SK-N-SH (cell line): ENCODE measurements at regions not wholly inside any gene's neighbourhood (a gene's known extent, or its start where the extent isn't known, plus 50 kb on each side); places are given as distances from the start of the nearest gene placed in this dataset.

Source experiments
- CTCF ChIA-PET: fragments of 300-600, 350-600 bp; formaldehyde crosslinking; extraction: SDS; loops from one replicate; lab custom pipeline; 2021; lab: Yijun Ruan, JAX
- POLR2A ChIA-PET: fragments of 350-600 bp; sonication (Branson Sonifier 250); formaldehyde crosslinking; extraction: SDS; loops from one replicate; lab custom pipeline; 2020; ENCODE audit warnings: antibody characterized with exemption, inconsistent platforms; lab: Yijun Ruan, JAX
- DNase-seq: peaks from one replicate; pipeline ENCODE4 v3.0.0; 2012
- H2AFZ ChIP-seq: fragments of 200-600 bp; sonication (generic); 2 replicates; pipeline ENCODE4 v1.8.1; 2016; ENCODE audit warnings: antibody characterized with exemption, mild to moderate bottlenecking, low read depth
- H3F3A ChIP-seq: fragments of 200-600 bp; sonication (generic); replicated peaks from 2 replicates; pipeline ENCODE3; 2016; ENCODE audit warnings: antibody characterized with exemption, mild to moderate bottlenecking; ENCODE audit not compliant: insufficient read depth
- H3K27ac ChIP-seq, 2 experiments: fragments of 200-500 bp in 1 of 2; fragments of 200-600 bp in 1 of 2; sonication (Bioruptor generic) in 1 of 2; sonication (generic), shearing (Covaris generic) in 1 of 2; 2 replicates each; pipeline versions ENCODE4 v1.5.1 to v1.6.1; 2014 to 2016; ENCODE audit warnings: low read depth in 2 of 2, inconsistent platforms in 1 of 2, low read length in 1 of 2, mild to moderate bottlenecking in 1 of 2, mixed read lengths in 1 of 2
- H3K27me3 ChIP-seq: fragments of 200-600 bp; sonication (generic), shearing (Covaris generic); 2 replicates; pipeline ENCODE4 v1.6.1; 2016; ENCODE audit warnings: mixed run types; ENCODE audit not compliant: insufficient read depth
- H3K36me3 ChIP-seq, 2 experiments: fragments of 200-500 bp in 1 of 2; fragments of 200-600 bp in 1 of 2; sonication (Bioruptor generic) in 1 of 2; sonication (generic) in 1 of 2; replicated peaks in 1 of 2; 2 replicates each; pipeline versions ENCODE3 to v1.5.1; 2014 to 2016; ENCODE audit warnings: low read length in 1 of 2, mild to moderate bottlenecking in 1 of 2; ENCODE audit not compliant: insufficient read depth in 2 of 2, control insufficient read depth in 1 of 2
- H3K4me1 ChIP-seq, 2 experiments: fragments of 200-500 bp in 1 of 2; fragments of 200-600 bp in 1 of 2; sonication (Bioruptor generic) in 1 of 2; sonication (generic), shearing (Covaris generic) in 1 of 2; 2 replicates each; pipeline versions ENCODE4 v1.5.1 to v1.6.1; 2014 to 2016; ENCODE audit warnings: low read depth in 1 of 2, low read length in 1 of 2, mixed run types in 1 of 2; ENCODE audit not compliant: insufficient read depth in 2 of 2, control insufficient read depth in 1 of 2
- H3K4me2 ChIP-seq: fragments of 200-600 bp; sonication (generic), shearing (Covaris generic); 2 replicates; pipeline ENCODE4 v1.6.1; 2017; ENCODE audit warnings: mixed run types
- H3K4me3 ChIP-seq, 2 experiments: fragments of 200-500 bp in 1 of 2; fragments of 200-600 bp in 1 of 2; sonication (Bioruptor generic) in 1 of 2; sonication (generic), shearing (Covaris generic) in 1 of 2; 2 replicates each; pipeline versions ENCODE4 v1.5.1 to v1.8.1; 2014 to 2016; ENCODE audit warnings: low read depth in 2 of 2, inconsistent platforms in 1 of 2, low read length in 1 of 2, mild to moderate bottlenecking in 1 of 2, mixed read lengths in 1 of 2, moderate library complexity in 1 of 2
- H3K79me2 ChIP-seq: fragments of 200-600 bp; sonication (generic); 2 replicates; pipeline ENCODE4 v1.8.1; 2017; ENCODE audit warnings: mild to moderate bottlenecking; ENCODE audit not compliant: insufficient read depth
- H3K9ac ChIP-seq: fragments of 200-600 bp; sonication (generic); 2 replicates; pipeline ENCODE4 v1.6.1; 2017; ENCODE audit warnings: mixed run types
- H3K9me2 ChIP-seq: fragments of 200-600 bp; sonication (generic); 2 replicates; pipeline ENCODE4 v1.6.1; 2017; ENCODE audit warnings: mixed run types
- H3K9me3 ChIP-seq: fragments of 200-600 bp; sonication (generic); 2 replicates; pipeline ENCODE4 v1.6.1; 2017; ENCODE audit warnings: mixed run types, mild to moderate bottlenecking, moderate library complexity
- H4K20me1 ChIP-seq: fragments of 200-600 bp; sonication (generic); 2 replicates; pipeline ENCODE4 v1.6.1; 2017; ENCODE audit warnings: mild to moderate bottlenecking, mixed run types; ENCODE audit not compliant: insufficient read depth
- ELF1 ChIP-seq: IDR thresholded peaks from 2 replicates; pipeline ENCODE4 v1.4.0; 2012
- EP300 ChIP-seq, 2 experiments: IDR thresholded peaks; 2 replicates each; pipeline versions ENCODE4 v1.4.0 to v1.6.1; 2012; ENCODE audit warnings: borderline replicate concordance in 1 of 2, low read depth in 1 of 2, low read length in 1 of 2
- TEAD4 ChIP-seq: IDR thresholded peaks from 2 replicates; pipeline ENCODE4 v1.4.0; 2012; ENCODE audit warnings: mild to moderate bottlenecking, borderline replicate concordance; ENCODE audit not compliant: insufficient read depth
- YY1 ChIP-seq: IDR thresholded peaks from 2 replicates; pipeline ENCODE4 v1.4.0; 2012; ENCODE audit warnings: low read depth, mild to moderate bottlenecking
- WGBS: methylation state at CpG from one replicate; pipeline ENCODE4 v1.1.6; 2017; ENCODE audit warnings: low lambda C conversion rate; 5-methylcytosine and 5-hydroxymethylcytosine counted together
- TF ChIP-seq, protein P1 (sequence below): IDR thresholded peaks from 2 replicates; pipeline ENCODE4 v1.4.0; 2012; ENCODE audit warnings: low read depth, borderline replicate concordance
- TF ChIP-seq, protein P2 (sequence below): IDR thresholded peaks from 2 replicates; pipeline ENCODE4 v1.4.0; 2012; ENCODE audit warnings: low read depth, borderline replicate concordance
- TF ChIP-seq, protein P3 (sequence below): fragments of 200-600 bp; sonication (generic); IDR thresholded peaks from 2 replicates; pipeline ENCODE4 v1.6.1; 2017; ENCODE audit warnings: antibody characterized with exemption, mild to moderate bottlenecking, moderate library complexity

DNA sequence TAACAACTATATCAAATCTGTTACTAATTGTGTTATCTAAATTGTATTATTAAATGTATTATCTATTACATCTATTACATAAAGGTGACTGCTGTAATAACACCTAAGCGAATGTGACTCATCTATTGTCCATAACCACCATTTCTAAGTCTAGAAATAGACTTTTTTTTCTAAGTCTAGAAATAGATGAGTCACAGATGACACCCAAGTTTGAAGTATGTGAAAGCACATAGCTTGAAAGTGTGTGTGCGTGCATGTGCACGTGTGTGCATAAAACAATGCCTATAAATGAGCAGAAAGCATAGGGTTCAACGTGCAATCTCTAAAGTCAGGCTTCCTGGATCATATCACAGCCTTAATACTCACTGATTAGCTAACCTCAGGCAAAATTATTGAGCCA, 451.3 kb upstream of the USP15 start:
- ChIA-PET POLR2A (no interaction called here), CTCF (no interaction called here)
- Histone ChIP-seq H3K4me2 (no peak overlapping the region), H3K36me3 (no peaks in the 10 kb centered on the region), H3K9ac (no peak overlapping the region), H3K27me3 (no peaks in the 10 kb centered on the region), H3K27ac (no peak overlapping the region), H3K9me2 (no peaks in the 10 kb centered on the region), H3K4me3 (no peak overlapping the region), H3K4me1 (no peaks in the 10 kb centered on the region), H3K79me2 (no peaks in the 10 kb centered on the region), H4K20me1 (no peaks in the 10 kb centered on the region), H3K9me3 (no peaks in the 10 kb centered on the region), H2AFZ (no peak overlapping the region), H3F3A (no peaks in the 10 kb centered on the region)
- 3% methylated on average over 4 of the region's 4 CpGs for WGBS
- no peak for TF ChIP-seq YY1
- DNase-seq, result no peak

DNA sequence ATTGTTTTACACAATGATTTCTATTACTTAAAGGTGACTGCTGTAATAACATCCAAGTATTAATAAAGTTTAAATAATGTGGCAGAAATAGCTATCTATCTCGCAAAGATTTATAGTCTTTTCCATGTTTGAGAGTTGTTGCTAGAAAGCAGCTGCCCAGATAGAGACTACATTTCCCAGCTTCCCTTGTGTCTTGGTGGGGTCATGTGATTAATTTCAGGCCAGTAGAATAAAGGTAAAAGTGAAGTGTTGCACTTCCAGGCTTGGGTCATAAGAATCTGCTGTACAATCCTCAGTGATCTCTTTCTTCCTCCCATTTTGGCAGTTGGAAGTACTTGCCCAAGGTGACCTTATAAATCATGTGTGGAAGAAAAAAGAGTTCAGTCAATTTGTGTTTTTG, 449.7 kb upstream of the USP15 start:
- no peaks in the 10 kb centered on the region for H3K4me1 ChIP-seq
- no peak for DNase-seq
- H3K27ac ChIP-seq, result no peak overlapping the region
- H3K79me2 ChIP-seq, result no peaks in the 10 kb centered on the region
- no peaks in the 10 kb centered on the region for H3K9me3 ChIP-seq
- H3K4me3 ChIP-seq, result no peak overlapping the region
- no peak overlapping the region for H2AFZ ChIP-seq
- POLR2A ChIA-PET, result no interaction called here
- CTCF ChIA-PET, result no interaction called here
- no peak overlapping the region for H3K9ac ChIP-seq
- no peaks in the 10 kb centered on the region for H3K9me2 ChIP-seq
- H3K36me3 ChIP-seq, result no peaks in the 10 kb centered on the region
- TF ChIP-seq, protein P1, sequence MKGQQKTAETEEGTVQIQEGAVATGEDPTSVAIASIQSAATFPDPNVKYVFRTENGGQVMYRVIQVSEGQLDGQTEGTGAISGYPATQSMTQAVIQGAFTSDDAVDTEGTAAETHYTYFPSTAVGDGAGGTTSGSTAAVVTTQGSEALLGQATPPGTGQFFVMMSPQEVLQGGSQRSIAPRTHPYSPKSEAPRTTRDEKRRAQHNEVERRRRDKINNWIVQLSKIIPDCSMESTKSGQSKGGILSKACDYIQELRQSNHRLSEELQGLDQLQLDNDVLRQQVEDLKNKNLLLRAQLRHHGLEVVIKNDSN, result peak; percentile 16; the same call in 1 of the 2 replicates
- no peak for TF ChIP-seq TEAD4
- no peaks in the 10 kb centered on the region for H3K27me3 ChIP-seq
- 3% methylated on average over 1 of the region's 1 CpG for WGBS
- H4K20me1 ChIP-seq, result no peaks in the 10 kb centered on the region
- H3K4me2 ChIP-seq, result no peak overlapping the region
- no peaks in the 10 kb centered on the region for H3F3A ChIP-seq

DNA sequence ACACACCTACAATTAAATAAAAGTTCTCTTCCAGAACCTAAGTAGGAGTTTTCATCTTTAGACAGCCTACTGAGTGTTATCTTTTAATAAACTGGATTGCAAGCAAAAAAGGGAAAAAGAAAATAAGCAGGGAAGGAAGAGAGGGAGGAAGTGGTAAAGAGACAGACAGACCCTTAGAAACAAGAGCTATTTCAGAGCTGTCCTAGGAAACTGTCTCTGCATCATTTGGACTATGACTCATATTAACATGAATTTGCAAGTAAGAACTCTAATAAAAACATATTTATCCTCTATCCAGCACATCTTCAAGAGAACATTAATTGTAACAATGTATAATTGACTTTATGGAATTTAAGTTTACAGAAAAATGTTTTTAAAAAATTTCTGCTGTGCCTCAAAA, 438.8 kb upstream of the USP15 start:
- Histone ChIP-seq H3K4me2 (no peak overlapping the region), H3F3A (no peaks in the 10 kb centered on the region), H3K4me3 (no peak overlapping the region), H3K4me1 (no peaks in the 10 kb centered on the region), H3K27me3 (no peaks in the 10 kb centered on the region), H4K20me1 (no peaks in the 10 kb centered on the region), H3K9me3 (no peaks in the 10 kb centered on the region)
- no peak for DNase-seq
- POLR2A ChIA-PET, result no interaction called here
- CTCF ChIA-PET, result no interaction called here
- TF ChIP-seq, protein P2, sequence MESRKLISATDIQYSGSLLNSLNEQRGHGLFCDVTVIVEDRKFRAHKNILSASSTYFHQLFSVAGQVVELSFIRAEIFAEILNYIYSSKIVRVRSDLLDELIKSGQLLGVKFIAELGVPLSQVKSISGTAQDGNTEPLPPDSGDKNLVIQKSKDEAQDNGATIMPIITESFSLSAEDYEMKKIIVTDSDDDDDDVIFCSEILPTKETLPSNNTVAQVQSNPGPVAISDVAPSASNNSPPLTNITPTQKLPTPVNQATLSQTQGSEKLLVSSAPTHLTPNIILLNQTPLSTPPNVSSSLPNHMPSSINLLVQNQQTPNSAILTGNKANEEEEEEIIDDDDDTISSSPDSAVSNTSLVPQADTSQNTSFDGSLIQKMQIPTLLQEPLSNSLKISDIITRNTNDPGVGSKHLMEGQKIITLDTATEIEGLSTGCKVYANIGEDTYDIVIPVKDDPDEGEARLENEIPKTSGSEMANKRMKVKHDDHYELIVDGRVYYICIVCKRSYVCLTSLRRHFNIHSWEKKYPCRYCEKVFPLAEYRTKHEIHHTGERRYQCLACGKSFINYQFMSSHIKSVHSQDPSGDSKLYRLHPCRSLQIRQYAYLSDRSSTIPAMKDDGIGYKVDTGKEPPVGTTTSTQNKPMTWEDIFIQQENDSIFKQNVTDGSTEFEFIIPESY, result no peak
- TF ChIP-seq EP300 (IDR thresholded peaks at IDR 0.05; ENCODE audit: borderline replicate concordance in 1 of 2, low read depth in 1 of 2, low read length in 1 of 2), result no peak
- no peak for TF ChIP-seq ELF1
- TF ChIP-seq, protein P3, sequence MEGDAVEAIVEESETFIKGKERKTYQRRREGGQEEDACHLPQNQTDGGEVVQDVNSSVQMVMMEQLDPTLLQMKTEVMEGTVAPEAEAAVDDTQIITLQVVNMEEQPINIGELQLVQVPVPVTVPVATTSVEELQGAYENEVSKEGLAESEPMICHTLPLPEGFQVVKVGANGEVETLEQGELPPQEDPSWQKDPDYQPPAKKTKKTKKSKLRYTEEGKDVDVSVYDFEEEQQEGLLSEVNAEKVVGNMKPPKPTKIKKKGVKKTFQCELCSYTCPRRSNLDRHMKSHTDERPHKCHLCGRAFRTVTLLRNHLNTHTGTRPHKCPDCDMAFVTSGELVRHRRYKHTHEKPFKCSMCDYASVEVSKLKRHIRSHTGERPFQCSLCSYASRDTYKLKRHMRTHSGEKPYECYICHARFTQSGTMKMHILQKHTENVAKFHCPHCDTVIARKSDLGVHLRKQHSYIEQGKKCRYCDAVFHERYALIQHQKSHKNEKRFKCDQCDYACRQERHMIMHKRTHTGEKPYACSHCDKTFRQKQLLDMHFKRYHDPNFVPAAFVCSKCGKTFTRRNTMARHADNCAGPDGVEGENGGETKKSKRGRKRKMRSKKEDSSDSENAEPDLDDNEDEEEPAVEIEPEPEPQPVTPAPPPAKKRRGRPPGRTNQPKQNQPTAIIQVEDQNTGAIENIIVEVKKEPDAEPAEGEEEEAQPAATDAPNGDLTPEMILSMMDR, result no peak
- TF ChIP-seq, all 33 proteins: peak for 0
- Histone ChIP-seq H3K9ac (no peak overlapping the region), H3K27ac (no peak overlapping the region), H2AFZ (no peak overlapping the region), H3K36me3 (no peaks in the 10 kb centered on the region), H3K9me2 (no peaks in the 10 kb centered on the region), H3K79me2 (no peaks in the 10 kb centered on the region)
